Peyer's patch (tissue), 4 donors: ENCODE measurements at regions not wholly inside any gene's neighbourhood (a gene's known extent, or its start where the extent isn't known, plus 50 kb on each side); places are given as distances from the start of the nearest gene placed in this dataset.

Experiments
- CTCF ChIP-seq, 6 experiments: fragments of 450-650 bp in 4 of 6; fragments of 200-600 bp in 2 of 6; sonication (generic) in 1 of 6; IDR thresholded peaks; one replicate each; pipeline ENCODE4 v1.5.1; 2017 to 2019; ENCODE audit warnings: antibody characterized with exemption in 6 of 6, mild to moderate bottlenecking in 3 of 6, moderate library complexity in 1 of 6
- POLR2A ChIP-seq, 2 donors: fragments of 450-650 bp; IDR thresholded peaks; one replicate each; pipeline ENCODE4 v1.5.1; 2017; ENCODE audit warnings: antibody characterized with exemption in 2 of 2, mild to moderate bottlenecking in 2 of 2, moderate library complexity in 2 of 2

- TF ChIP-seq POLR2A (IDR thresholded peaks at IDR 0.05) (no peak), CTCF (IDR thresholded peaks at IDR 0.05) (no peak)
Observed at GRCh38 chr14:104514156-104514848, 65.3 kb upstream of the C14orf180 start.
